BJ (cell line): ENCODE measurements at regions not wholly inside any gene's neighbourhood (a gene's known extent, or its start where the extent isn't known, plus 50 kb on each side); places are given as distances from the start of the nearest gene placed in this dataset.

ENCODE experiments used
- CTCF ChIA-PET: fragments of 350-600 bp; formaldehyde crosslinking; extraction: SDS; loops from one replicate; lab custom pipeline; 2021; ENCODE audit warnings: antibody characterized with exemption, inconsistent platforms; lab: Yijun Ruan, JAX
- POLR2A ChIA-PET: fragments of 300-600 bp; sonication (Branson Sonifier 250); formaldehyde crosslinking; extraction: SDS; loops from one replicate; lab custom pipeline; 2021; ENCODE audit warnings: antibody characterized with exemption; lab: Charles Lee
- DNase-seq: peaks from one replicate; pipeline ENCODE4 v3.0.0-alpha.2; 2011; ENCODE audit warnings: low read depth
- H3K27me3 ChIP-seq: 2 replicates; pipeline ENCODE4 v1.6.0; 2011; ENCODE audit warnings: low read length; ENCODE audit not compliant: control insufficient read depth, insufficient read depth
- H3K36me3 ChIP-seq: 2 replicates; pipeline ENCODE4 v1.5.1; 2011; ENCODE audit warnings: low read length; ENCODE audit not compliant: control insufficient read depth, insufficient read depth
- H3K4me3 ChIP-seq: 2 replicates; pipeline ENCODE4 v1.5.1; 2011; ENCODE audit warnings: low read depth, mild to moderate bottlenecking, control low read depth, low read length
- TF ChIP-seq, protein P1 (sequence below): IDR thresholded peaks from 2 replicates; pipeline ENCODE4 v1.5.1; 2011; ENCODE audit warnings: low read depth, mild to moderate bottlenecking, control low read depth, inconsistent platforms, low read length, moderate library complexity; ENCODE audit not compliant: insufficient read depth

DNA sequence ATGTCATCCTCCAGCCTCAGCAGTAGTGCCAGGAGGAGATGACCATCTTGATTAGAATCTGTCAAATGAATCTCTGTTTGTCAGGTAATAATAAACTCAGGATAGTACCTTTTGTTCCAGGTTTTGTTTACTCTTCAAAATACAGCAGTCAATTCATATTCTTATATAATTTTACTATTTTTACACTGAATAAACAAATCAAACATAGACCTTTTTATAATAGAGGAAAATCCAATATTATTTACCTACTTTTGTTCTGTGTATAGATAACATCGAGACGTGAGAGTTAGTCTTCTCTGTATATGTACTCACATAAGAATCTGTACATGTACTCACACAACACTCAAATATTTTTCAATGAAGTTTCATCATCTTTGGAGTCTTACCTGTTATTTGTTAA is 365.4 kb upstream of the EPHA5 start:
- no peaks in the 10 kb centered on the region for H3K27me3 ChIP-seq
- CTCF ChIA-PET = no interaction called here
- TF ChIP-seq, protein P1, sequence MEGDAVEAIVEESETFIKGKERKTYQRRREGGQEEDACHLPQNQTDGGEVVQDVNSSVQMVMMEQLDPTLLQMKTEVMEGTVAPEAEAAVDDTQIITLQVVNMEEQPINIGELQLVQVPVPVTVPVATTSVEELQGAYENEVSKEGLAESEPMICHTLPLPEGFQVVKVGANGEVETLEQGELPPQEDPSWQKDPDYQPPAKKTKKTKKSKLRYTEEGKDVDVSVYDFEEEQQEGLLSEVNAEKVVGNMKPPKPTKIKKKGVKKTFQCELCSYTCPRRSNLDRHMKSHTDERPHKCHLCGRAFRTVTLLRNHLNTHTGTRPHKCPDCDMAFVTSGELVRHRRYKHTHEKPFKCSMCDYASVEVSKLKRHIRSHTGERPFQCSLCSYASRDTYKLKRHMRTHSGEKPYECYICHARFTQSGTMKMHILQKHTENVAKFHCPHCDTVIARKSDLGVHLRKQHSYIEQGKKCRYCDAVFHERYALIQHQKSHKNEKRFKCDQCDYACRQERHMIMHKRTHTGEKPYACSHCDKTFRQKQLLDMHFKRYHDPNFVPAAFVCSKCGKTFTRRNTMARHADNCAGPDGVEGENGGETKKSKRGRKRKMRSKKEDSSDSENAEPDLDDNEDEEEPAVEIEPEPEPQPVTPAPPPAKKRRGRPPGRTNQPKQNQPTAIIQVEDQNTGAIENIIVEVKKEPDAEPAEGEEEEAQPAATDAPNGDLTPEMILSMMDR = no peak
- no peaks in the 10 kb centered on the region for H3K36me3 ChIP-seq
- DNase-seq = no peak
- POLR2A ChIA-PET = no interaction called here
- H3K4me3 ChIP-seq = no peak overlapping the region

DNA sequence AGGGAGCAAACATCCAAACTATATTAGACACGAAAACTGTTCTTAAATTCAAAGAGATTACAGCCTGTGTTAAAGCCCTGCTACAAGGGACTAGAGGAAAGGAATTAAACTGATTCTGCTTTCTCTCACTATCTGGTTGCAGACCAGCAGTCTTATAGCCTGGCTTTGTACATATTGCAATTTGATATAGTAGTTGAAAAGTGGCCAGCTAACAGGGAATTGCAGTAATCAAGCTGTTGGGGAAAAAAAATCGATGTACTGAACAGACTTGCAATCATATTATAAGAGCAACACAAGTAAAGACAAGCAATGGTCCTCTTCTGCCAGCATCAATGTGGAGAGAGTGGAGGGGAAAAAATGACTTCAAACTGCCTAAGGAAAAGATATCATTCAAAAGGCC is 364.4 kb upstream of the EPHA5 start:
- ChIA-PET POLR2A (no interaction called here), CTCF (no interaction called here)
- no peak for DNase-seq
- H3K4me3 ChIP-seq = no peak overlapping the region
- H3K27me3 ChIP-seq = no peaks in the 10 kb centered on the region
- TF ChIP-seq, protein P1 = no peak
- no peaks in the 10 kb centered on the region for H3K36me3 ChIP-seq

DNA sequence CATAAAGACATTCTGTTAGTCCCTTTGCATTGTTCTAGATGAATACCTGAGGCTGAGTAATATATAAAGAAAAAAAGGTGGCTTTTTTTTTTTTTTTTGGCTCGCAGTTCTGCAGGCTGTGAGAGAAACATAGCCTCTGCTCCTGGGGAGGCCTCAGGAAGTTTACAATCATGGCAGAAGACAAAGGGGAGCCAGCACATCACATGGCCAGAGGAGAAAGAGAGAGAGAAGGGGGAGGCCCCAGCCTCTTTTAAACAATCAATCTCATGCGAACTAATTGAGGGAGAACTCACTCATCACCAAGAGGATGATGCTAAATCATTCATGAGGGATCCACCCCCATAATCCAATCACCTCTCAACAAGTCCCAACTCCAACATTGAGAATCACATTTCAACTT is 364.0 kb upstream of the EPHA5 start:
- POLR2A ChIA-PET = no interaction called here
- no peak for DNase-seq
- Histone ChIP-seq H3K4me3 (no peak overlapping the region), H3K27me3 (no peaks in the 10 kb centered on the region), H3K36me3 (no peaks in the 10 kb centered on the region)
- CTCF ChIA-PET = no interaction called here
- TF ChIP-seq, protein P1 = no peak

DNA sequence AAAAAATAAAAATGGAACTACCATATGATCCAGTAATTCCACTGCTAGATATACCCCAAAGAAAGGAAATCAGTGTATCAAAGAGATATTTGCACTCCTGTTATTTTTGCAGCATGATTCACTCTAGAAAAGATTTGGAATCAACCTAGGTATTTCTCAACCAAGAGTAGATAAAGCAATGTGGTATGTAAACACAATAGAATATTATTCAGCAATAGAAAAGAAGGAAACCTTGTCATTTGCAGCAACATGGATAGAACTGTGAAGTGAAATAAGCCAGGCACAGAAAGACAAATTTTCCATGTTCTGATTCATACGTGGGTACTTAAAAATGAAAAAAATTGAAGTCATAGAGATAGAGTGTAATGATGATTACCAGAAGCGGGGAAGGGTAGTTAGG is 362.3 kb upstream of the EPHA5 start:
- no peak overlapping the region for H3K4me3 ChIP-seq
- CTCF ChIA-PET = no interaction called here
- H3K36me3 ChIP-seq = no peaks in the 10 kb centered on the region
- POLR2A ChIA-PET = no interaction called here
- no peaks in the 10 kb centered on the region for H3K27me3 ChIP-seq
- TF ChIP-seq, protein P1 = no peak
- DNase-seq = no peak

DNA sequence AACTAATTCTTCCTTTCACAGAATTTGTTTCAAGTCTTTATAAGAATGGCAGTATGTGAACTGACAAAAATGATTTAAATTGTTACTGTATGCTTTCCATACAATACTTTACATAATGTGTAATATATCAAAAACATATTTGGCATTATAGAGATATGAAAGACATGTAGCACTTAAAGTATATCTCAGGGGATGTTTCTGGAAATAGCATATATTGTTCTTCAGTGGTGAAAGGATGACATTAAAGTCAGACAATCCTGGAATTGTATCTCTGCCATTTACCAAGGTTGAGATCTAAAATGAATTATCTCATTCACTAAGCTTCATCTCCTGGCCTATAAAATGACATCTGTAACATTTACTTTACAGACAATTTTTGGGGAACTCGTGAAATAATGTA is 358.4 kb upstream of the EPHA5 start:
- Histone ChIP-seq H3K36me3 (no peaks in the 10 kb centered on the region), H3K27me3 (no peaks in the 10 kb centered on the region), H3K4me3 (no peak overlapping the region)
- no peak for DNase-seq
- POLR2A ChIA-PET = no interaction called here
- CTCF ChIA-PET = no interaction called here
- TF ChIP-seq, protein P1 = no peak
